Effector memory CD4-positive, alpha-beta T cell (primary cell): ENCODE measurements at regions not wholly inside any gene's neighbourhood (a gene's known extent, or its start where the extent isn't known, plus 50 kb on each side); places are given as distances from the start of the nearest gene placed in this dataset.

Experiments used
- DNase-seq, 3 donors: peaks; one replicate each; pipeline ENCODE4 v3.0.0-alpha.2; 2020
- H3K27ac ChIP-seq: 2 replicates; pipeline ENCODE4 v1.7.0; 2013; ENCODE audit warnings: mild to moderate bottlenecking, low read length, moderate library complexity; ENCODE audit not compliant: insufficient read depth, poor library complexity, severe bottlenecking
- H3K27me3 ChIP-seq: replicated peaks from 2 replicates; pipeline ENCODE4 v1.7.0; 2013; ENCODE audit warnings: mild to moderate bottlenecking, low read length; ENCODE audit not compliant: insufficient read depth, control insufficient read depth, poor library complexity, severe bottlenecking
- H3K36me3 ChIP-seq: 2 replicates; pipeline ENCODE4 v1.7.0; 2013; ENCODE audit warnings: mild to moderate bottlenecking, low read length, moderate library complexity; ENCODE audit not compliant: control insufficient read depth, insufficient read depth
- H3K4me1 ChIP-seq: 2 replicates; pipeline ENCODE4 v1.7.0; 2013; ENCODE audit warnings: low read length, mild to moderate bottlenecking; ENCODE audit not compliant: control insufficient read depth, insufficient read depth, poor library complexity, severe bottlenecking
- H3K4me3 ChIP-seq: 2 replicates; pipeline ENCODE4 v1.7.0; 2013; ENCODE audit warnings: low read length, low read depth, mild to moderate bottlenecking; ENCODE audit not compliant: insufficient read depth, poor library complexity, severe bottlenecking
- H3K9me3 ChIP-seq: 2 replicates; pipeline ENCODE4 v1.7.0; 2013; ENCODE audit warnings: mild to moderate bottlenecking, low read length, moderate library complexity; ENCODE audit not compliant: control insufficient read depth

DNA sequence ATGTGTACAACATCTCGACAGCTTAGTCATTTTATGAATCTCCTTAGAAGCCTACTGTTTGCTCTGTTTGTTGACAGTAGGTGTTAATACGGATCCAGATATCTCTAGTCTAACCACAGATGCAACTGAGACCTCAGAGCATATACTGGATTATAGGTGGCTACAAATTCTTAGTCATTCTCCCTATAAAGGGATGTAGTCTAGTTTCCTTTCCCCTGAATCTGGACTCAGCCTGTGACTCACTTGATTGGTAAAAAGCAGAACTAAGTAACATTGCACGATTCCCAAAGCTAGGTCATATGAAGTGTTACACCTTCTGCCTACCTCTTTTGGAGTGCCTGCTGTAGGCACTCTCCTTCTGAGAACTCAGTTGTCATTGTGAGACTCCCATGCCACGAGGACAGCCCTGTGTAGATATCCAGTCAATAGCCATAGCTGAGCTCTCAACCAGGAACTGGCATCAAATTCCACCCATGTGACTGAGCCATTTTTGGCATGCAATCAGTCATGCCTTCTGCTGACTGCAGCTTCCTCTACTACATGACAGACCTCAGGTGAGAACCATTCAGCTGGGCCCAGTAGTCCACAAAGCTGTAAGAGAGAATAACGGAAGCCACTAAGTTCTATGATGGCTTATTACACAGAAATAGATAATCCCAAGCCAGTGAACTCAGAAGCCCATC, 135.9 kb upstream of the CHRM3 start:
- DNase-seq = no peak
- H3K4me3 ChIP-seq = no peak overlapping the region
- H3K4me1 ChIP-seq = no peaks in the 10 kb centered on the region
- no peaks in the 10 kb centered on the region for H3K27me3 ChIP-seq
- no peaks in the 10 kb centered on the region for H3K36me3 ChIP-seq
- no peaks in the 10 kb centered on the region for H3K9me3 ChIP-seq
- H3K27ac ChIP-seq = no peak overlapping the region

DNA sequence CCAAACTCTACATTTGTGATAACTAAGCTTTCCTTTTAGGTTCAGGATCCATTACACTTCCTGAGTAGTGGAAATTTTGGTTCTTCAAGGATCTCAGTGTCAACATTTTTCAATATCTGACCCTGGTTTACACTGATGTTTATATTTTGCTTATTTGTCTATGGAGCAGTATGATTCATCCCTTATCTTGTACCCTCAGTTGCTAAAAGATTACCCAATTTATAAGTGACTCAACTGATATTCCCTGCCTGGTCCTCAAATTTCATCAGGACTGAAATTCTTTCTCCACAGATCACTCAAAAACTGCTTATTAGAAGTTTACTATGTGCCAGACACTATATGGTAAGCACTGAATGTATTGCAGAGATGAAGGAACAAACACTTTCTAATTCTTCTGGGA, 139.1 kb upstream of the CHRM3 start:
- no peak overlapping the region for H3K27ac ChIP-seq
- H3K4me3 ChIP-seq = no peak overlapping the region
- no peaks in the 10 kb centered on the region for H3K4me1 ChIP-seq
- DNase-seq = no peak
- no peaks in the 10 kb centered on the region for H3K9me3 ChIP-seq
- H3K36me3 ChIP-seq = no peaks in the 10 kb centered on the region
- no peaks in the 10 kb centered on the region for H3K27me3 ChIP-seq

DNA sequence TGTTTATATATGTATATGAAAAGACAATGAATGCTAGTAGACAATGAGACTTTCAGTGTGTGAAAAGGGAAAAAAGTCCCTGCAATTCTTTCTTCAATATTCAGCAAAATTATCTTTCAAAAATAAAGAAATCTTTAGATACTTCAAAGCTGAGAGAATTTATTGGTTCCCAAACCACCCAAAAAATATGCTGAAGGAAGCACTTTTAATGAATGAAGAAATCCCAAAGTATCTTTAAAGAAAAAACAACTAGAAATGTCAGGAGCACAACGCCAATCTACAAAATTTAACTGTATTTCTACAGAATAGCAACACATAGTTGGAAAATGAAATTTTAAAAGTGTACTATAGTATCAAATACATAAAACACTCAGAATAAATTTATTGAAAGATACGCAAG, 142.3 kb upstream of the CHRM3 start:
- DNase-seq = no peak
- Histone ChIP-seq H3K27ac (no peak overlapping the region), H3K9me3 (no peaks in the 10 kb centered on the region)

DNA sequence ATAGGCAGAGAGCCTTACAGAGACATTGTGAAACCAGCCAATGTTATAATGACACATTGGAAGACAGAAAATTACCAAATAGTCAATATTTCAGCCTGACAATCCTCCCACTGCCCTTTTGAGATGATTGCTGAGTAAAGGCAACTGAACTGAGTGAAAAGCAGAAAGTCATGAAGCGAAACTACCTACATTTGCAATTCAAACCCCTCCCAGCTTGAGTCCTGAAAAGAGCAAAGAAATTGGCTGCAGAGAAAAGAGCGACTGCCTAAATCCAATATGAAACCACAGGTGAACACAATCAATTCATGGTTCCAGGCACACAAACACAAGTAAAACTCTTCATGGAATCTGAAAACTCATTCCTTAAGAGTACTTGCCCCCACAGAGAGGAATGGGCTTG, 143.4 kb upstream of the CHRM3 start:
- Histone ChIP-seq H3K27me3 (no peaks in the 10 kb centered on the region), H3K4me3 (no peak overlapping the region), H3K9me3 (no peaks in the 10 kb centered on the region), H3K4me1 (no peaks in the 10 kb centered on the region), H3K36me3 (no peaks in the 10 kb centered on the region), H3K27ac (no peak overlapping the region)
- no peak for DNase-seq

More for the DNA sequence above, 142.3 kb upstream of the CHRM3 start:
- Histone ChIP-seq H3K4me1 (no peaks in the 10 kb centered on the region), H3K4me3 (no peak overlapping the region), H3K27me3 (no peaks in the 10 kb centered on the region), H3K36me3 (no peaks in the 10 kb centered on the region)

DNA sequence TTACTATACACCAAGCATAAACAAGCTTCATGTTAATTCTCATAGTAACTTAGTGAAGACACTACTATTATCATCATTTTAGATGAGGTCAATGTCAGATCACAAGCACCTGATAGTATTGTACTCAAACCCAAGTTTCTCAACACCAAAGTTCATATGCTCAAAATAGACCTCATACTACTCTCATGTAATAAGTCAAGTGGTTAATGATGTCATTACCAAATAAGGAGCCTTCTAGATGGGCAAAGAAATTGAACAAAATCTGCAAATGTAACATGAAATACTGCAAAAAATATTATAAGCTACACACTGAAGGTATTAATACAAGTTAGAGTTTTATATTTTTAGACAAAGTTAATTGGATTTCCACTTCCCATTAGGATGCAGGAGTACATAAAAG, 144.0 kb upstream of the CHRM3 start:
- no peak overlapping the region for H3K27ac ChIP-seq
- no peak overlapping the region for H3K4me3 ChIP-seq
- no peak for DNase-seq
- H3K4me1 ChIP-seq = no peaks in the 10 kb centered on the region
- no peaks in the 10 kb centered on the region for H3K36me3 ChIP-seq
- H3K9me3 ChIP-seq = no peaks in the 10 kb centered on the region
- H3K27me3 ChIP-seq = no peaks in the 10 kb centered on the region

DNA sequence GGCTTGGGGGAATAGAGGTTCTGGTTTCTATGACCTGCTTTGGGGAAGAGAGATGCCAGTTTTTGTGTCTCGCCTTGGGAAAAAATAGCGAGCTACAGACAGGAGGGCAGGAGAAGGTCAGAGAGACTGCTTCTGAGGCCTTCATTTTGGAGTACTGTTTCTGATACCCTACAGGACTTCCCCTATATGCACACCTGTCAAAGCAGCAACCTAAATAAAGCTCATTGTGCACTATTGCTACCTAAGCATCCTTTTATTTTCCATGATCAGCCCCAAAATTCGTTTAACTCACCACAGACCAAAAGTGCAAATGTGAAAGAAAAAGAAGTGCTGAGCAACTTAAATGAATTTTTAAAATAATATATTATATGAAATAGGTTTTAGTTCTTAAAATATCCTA, 145.6 kb upstream of the CHRM3 start:
- Histone ChIP-seq H3K27me3 (no peaks in the 10 kb centered on the region), H3K36me3 (no peaks in the 10 kb centered on the region), H3K4me3 (no peak overlapping the region), H3K9me3 (no peaks in the 10 kb centered on the region), H3K4me1 (no peaks in the 10 kb centered on the region), H3K27ac (no peak overlapping the region)
- no peak for DNase-seq

DNA sequence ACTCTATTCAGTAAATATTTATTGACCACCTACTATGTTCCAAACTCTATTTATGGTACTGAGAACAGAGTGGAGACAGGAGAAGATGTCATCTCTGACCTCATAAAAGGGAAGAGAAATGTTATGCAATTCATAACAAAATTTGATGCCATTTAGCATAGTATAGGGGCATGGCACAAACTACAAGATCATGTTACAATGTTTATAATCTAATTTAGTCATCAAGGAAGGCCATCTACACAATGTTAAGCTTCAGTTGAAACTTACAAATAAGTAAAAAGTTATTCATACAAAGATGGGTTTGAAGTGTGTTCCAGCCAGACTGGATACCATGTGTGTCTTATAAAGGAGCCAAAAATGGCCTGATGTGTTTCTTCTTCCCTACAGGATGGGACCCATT, 146.8 kb upstream of the CHRM3 start:
- Histone ChIP-seq H3K4me3 (no peak overlapping the region), H3K27me3 (no peaks in the 10 kb centered on the region), H3K27ac (no peak overlapping the region), H3K4me1 (no peaks in the 10 kb centered on the region), H3K9me3 (no peaks in the 10 kb centered on the region), H3K36me3 (no peaks in the 10 kb centered on the region)
- DNase-seq = no peak

DNA sequence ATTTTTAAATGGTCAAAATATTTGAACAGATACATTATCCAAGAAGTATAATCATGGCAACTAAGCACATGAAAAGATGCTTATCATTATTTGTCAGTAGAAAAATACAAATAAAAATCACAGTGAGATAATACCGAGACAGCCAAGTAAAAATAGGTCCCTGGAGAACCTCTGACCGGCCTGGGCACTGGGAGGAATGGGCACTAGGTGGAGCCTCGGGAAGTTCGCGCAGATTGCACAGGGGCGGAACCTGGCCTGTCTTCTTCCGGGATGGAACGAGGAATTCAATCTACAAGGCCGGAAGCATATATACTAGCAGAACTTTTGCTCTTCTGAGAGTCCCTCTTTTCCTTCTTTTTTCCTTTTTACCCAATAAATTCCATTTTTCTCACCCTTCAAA, 148.5 kb upstream of the CHRM3 start:
- Histone ChIP-seq H3K4me3 (no peak overlapping the region), H3K36me3 (no peaks in the 10 kb centered on the region), H3K9me3 (no peaks in the 10 kb centered on the region), H3K4me1 (no peaks in the 10 kb centered on the region), H3K27ac (no peak overlapping the region), H3K27me3 (no peaks in the 10 kb centered on the region)
- no peak for DNase-seq

DNA sequence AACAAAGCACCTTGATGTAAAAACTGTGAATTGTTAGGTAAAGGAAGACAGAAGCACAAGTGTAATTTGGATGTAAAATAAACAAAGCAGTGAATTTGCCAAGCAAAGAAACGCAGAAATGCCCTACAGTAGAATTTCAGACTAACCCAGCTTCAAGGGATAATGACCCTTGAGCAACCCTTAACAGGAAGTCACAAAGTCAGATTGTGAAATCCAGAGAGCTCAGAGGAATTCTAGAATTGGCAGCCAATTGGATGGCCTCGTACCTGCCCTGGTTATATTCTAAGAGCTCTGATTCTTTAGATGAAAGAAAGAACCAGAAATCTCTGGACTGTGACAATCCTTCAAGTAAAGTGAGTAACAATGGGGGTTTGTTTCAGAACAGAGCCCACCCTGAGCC, 152.7 kb upstream of the CHRM3 start:
- no peak overlapping the region for H3K4me3 ChIP-seq

DNA sequence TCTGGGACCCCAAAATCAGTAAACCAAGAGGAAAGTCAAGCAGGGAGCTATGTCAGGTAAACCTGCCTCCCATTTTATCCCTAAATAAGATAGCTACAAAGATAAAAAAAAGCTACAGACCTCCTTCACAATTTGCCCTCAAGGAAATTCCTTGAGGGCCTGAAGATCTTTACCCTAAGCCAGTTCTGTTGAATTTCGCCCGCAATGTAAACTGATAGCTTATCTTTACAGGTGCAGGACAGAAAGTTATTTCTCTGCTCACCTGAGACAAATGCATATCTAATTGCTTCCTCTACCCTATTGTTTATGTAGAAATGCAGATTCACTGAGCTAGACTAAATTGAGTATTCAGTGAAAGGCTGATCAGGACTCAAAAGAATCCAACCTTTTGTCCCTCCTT, 153.4 kb upstream of the CHRM3 start:
- no peaks in the 10 kb centered on the region for H3K9me3 ChIP-seq
- H3K36me3 ChIP-seq = no peaks in the 10 kb centered on the region
- DNase-seq = no peak
- no peak overlapping the region for H3K4me3 ChIP-seq
- H3K27ac ChIP-seq = no peak overlapping the region
- no peaks in the 10 kb centered on the region for H3K27me3 ChIP-seq
- H3K4me1 ChIP-seq = no peaks in the 10 kb centered on the region

More for the DNA sequence above, 152.7 kb upstream of the CHRM3 start:
- DNase-seq = no peak
- H3K36me3 ChIP-seq = no peaks in the 10 kb centered on the region
- no peaks in the 10 kb centered on the region for H3K9me3 ChIP-seq
- no peak overlapping the region for H3K27ac ChIP-seq
- no peaks in the 10 kb centered on the region for H3K27me3 ChIP-seq
- H3K4me1 ChIP-seq = no peaks in the 10 kb centered on the region
